WERI-Rb-1 (cell line): ENCODE measurements at regions not wholly inside any gene's neighbourhood (a gene's known extent, or its start where the extent isn't known, plus 50 kb on each side); places are given as distances from the start of the nearest gene placed in this dataset.

Source experiments
- DNase-seq: peaks from one replicate; pipeline ENCODE4 v3.0.0-alpha.2; 2020
- H3K27ac ChIP-seq: fragments of 250-450 bp; sonication (Bioruptor Pico); 2 replicates; pipeline ENCODE4 v1.5.1; 2020; ENCODE audit warnings: mild to moderate bottlenecking, moderate library complexity
- H3K27me3 ChIP-seq: fragments of 250-450 bp; sonication (Bioruptor Pico); 2 replicates; pipeline ENCODE4 v1.5.1; 2021; ENCODE audit warnings: mild to moderate bottlenecking, low read depth, moderate library complexity; ENCODE audit not compliant: insufficient read depth, severe bottlenecking
- H3K36me3 ChIP-seq: fragments of 250-450 bp; sonication (Bioruptor Pico); 2 replicates; pipeline ENCODE4 v1.5.1; 2020; ENCODE audit warnings: mild to moderate bottlenecking, moderate library complexity
- H3K4me3 ChIP-seq: 2 replicates; pipeline ENCODE4 v1.5.1; 2011; ENCODE audit warnings: low read depth, mild to moderate bottlenecking, control low read depth, low read length
- H3K9me3 ChIP-seq: fragments of 250-450 bp; sonication (Bioruptor Pico); 2 replicates; pipeline ENCODE4 v1.5.1; 2021; ENCODE audit warnings: mild to moderate bottlenecking, moderate library complexity; ENCODE audit not compliant: severe bottlenecking
- TF ChIP-seq, protein P1 (sequence below): IDR thresholded peaks from 2 replicates; pipeline ENCODE4 v1.5.1; 2011; ENCODE audit warnings: low read depth, mild to moderate bottlenecking, control low read depth, inconsistent platforms, low read length

GRCh38 chr6:14713966-14714631 is 531.8 kb upstream of the JARID2 start:
- no peak overlapping the region for H3K4me3 ChIP-seq
- no peak for DNase-seq
- TF ChIP-seq, protein P1, sequence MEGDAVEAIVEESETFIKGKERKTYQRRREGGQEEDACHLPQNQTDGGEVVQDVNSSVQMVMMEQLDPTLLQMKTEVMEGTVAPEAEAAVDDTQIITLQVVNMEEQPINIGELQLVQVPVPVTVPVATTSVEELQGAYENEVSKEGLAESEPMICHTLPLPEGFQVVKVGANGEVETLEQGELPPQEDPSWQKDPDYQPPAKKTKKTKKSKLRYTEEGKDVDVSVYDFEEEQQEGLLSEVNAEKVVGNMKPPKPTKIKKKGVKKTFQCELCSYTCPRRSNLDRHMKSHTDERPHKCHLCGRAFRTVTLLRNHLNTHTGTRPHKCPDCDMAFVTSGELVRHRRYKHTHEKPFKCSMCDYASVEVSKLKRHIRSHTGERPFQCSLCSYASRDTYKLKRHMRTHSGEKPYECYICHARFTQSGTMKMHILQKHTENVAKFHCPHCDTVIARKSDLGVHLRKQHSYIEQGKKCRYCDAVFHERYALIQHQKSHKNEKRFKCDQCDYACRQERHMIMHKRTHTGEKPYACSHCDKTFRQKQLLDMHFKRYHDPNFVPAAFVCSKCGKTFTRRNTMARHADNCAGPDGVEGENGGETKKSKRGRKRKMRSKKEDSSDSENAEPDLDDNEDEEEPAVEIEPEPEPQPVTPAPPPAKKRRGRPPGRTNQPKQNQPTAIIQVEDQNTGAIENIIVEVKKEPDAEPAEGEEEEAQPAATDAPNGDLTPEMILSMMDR = no peak
- H3K36me3 ChIP-seq = no peaks in the 10 kb centered on the region
- H3K9me3 ChIP-seq = no peaks in the 10 kb centered on the region
- H3K27ac ChIP-seq = no peak overlapping the region
- H3K27me3 ChIP-seq = no peaks in the 10 kb centered on the region

DNA sequence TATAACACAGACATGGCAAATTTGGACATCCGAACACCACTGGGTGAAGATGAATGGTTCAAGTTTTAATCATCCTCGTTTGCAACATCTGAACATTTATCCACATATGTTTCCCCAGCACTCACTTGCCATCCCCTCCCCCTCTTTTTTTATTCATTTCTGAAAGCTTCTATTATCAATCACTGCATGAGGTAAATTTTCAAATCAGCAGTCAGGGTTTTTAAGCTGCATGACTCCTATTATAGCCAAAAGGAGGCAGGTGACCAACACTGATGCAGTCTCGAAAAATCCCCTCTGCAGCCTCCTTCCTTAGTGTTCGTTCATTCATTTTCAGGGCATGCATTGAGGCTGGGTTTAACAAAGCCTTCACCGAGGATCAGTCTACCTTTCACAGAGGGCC is 530.8 kb upstream of the JARID2 start:
- TF ChIP-seq, protein P1 = no peak
- no peak overlapping the region for H3K27ac ChIP-seq
- H3K36me3 ChIP-seq = no peaks in the 10 kb centered on the region
- no peaks in the 10 kb centered on the region for H3K9me3 ChIP-seq
- H3K4me3 ChIP-seq = no peak overlapping the region
- H3K27me3 ChIP-seq = no peaks in the 10 kb centered on the region
- no peak for DNase-seq

DNA sequence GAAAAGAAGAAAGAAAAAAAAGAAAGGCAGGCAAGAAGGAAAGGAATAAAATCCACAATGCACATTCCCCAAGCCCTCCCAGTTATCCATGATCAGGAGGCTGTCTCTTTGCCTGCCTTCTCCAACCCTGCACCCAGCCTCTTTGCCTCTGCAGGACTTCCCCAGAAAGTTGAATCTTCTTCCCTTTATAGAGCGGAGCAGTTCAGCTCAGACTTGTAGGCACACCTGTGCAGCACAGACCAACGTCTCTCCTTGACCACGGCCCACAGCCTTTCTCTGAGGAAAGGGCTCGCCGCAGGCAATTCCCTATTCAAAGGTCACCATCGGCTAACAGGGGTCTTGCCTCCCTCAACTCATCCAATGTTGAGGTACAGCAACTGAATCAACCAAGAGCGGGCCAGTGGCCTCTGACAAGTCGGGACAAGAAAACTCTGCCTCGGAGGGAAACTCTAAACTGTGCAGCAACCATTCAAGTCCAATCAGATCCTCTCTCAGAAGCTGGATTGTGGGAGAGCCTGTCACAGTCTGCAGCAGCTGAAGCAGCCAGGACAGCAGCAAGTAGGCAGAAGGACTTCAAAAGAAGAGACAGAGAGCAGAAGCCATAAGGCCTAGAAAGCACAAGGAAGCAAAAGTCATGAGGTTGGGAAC is 529.2 kb upstream of the JARID2 start:
- Histone ChIP-seq H3K36me3 (no peaks in the 10 kb centered on the region), H3K4me3 (no peak overlapping the region), H3K9me3 (no peaks in the 10 kb centered on the region), H3K27ac (no peak overlapping the region), H3K27me3 (no peaks in the 10 kb centered on the region)
- TF ChIP-seq, protein P1 = no peak
- no peak for DNase-seq

- Histone ChIP-seq H3K27ac (no peak overlapping the region), H3K9me3 (no peaks in the 10 kb centered on the region), H3K36me3 (no peaks in the 10 kb centered on the region), H3K4me3 (no peak overlapping the region), H3K27me3 (no peaks in the 10 kb centered on the region)
- TF ChIP-seq, protein P1 = no peak
- no peak for DNase-seq
Measured at GRCh38 chr6:14717307-14717706, 528.6 kb upstream of the JARID2 start.

DNA sequence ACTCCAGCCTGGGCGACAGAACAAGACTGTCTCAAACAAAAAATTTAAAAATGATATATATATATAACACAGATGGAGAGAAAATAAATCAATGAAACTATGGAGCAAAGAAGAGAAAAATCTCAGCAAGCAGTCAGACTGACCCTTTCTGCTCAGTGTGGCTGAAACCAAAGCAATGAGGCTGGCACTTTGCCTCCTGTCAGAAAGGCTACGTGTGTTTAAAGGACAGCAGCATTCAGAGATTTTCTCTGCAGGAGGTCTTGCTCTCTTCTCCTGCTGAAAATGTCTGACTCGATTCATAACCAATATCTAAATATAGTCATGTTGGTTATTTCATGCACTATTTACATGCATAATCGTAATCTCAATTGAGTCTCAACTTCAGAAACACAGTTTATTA is 527.0 kb upstream of the JARID2 start:
- Histone ChIP-seq H3K27me3 (no peaks in the 10 kb centered on the region), H3K27ac (no peak overlapping the region), H3K36me3 (no peaks in the 10 kb centered on the region), H3K4me3 (no peak overlapping the region), H3K9me3 (no peaks in the 10 kb centered on the region)
- TF ChIP-seq, protein P1 = no peak
- DNase-seq = no peak
